ENCODE measurements at regions not wholly inside any gene's neighbourhood (a gene's known extent, or its start where the extent isn't known, plus 50 kb on each side); places are given as distances from the start of the nearest gene placed in this dataset.

DNA sequence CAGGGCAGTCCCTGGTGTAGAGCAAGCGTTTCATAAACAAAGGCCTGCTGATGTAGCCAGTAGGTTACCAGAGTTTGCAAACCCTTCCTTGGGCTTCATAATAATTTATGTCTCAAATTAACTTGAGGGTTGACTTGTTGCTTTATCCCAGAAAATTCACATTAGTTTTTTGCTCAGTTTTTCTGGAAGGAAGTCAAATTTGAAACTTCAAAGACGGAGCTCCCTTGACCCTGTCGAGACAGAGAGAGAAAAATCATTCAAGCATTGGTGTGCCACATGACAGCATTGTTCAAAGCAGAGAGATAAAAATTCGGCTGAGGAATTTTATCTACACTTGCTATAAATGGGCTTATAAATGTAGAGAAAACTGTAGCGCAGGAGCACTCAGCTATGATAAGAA, 627.7 kb downstream of the TNS3 start:
- DNase-seq (ENCODE audit: low read depth in 2 of 2), result peak in 1 of 2 donors; percentile 17
- no peak overlapping the region for H3K4me3 ChIP-seq (replicated peaks in 1 of 2; ENCODE audit: low read depth in 2 of 2, low read length in 2 of 2)
- TF ChIP-seq, protein P1, sequence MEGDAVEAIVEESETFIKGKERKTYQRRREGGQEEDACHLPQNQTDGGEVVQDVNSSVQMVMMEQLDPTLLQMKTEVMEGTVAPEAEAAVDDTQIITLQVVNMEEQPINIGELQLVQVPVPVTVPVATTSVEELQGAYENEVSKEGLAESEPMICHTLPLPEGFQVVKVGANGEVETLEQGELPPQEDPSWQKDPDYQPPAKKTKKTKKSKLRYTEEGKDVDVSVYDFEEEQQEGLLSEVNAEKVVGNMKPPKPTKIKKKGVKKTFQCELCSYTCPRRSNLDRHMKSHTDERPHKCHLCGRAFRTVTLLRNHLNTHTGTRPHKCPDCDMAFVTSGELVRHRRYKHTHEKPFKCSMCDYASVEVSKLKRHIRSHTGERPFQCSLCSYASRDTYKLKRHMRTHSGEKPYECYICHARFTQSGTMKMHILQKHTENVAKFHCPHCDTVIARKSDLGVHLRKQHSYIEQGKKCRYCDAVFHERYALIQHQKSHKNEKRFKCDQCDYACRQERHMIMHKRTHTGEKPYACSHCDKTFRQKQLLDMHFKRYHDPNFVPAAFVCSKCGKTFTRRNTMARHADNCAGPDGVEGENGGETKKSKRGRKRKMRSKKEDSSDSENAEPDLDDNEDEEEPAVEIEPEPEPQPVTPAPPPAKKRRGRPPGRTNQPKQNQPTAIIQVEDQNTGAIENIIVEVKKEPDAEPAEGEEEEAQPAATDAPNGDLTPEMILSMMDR (IDR thresholded peaks at IDR 0.05; ENCODE audit: low read depth, low read length), result no peak

DNA sequence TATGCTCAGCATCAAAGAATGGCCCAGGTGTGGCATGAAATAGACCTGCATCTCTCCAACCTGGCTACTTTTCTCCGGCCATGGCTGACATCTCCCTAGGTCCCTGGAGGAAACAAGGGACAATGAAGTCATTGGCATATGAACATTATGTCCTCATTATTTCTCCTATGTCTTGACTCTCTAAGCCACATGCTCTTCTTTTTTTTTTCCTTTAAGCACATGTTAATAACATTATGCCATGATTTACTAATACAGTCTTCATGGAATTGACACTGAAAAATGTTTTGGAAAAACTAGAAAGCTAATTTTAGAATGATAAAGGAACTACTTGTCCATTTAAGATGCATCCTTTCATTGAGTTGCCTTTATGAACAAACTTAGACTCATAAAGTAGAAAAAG, 628.9 kb downstream of the TNS3 start:
- TF ChIP-seq, protein P1 (IDR thresholded peaks at IDR 0.05; ENCODE audit: low read depth, low read length), result no peak
- no peak for DNase-seq (ENCODE audit: low read depth in 2 of 2)

DNA sequence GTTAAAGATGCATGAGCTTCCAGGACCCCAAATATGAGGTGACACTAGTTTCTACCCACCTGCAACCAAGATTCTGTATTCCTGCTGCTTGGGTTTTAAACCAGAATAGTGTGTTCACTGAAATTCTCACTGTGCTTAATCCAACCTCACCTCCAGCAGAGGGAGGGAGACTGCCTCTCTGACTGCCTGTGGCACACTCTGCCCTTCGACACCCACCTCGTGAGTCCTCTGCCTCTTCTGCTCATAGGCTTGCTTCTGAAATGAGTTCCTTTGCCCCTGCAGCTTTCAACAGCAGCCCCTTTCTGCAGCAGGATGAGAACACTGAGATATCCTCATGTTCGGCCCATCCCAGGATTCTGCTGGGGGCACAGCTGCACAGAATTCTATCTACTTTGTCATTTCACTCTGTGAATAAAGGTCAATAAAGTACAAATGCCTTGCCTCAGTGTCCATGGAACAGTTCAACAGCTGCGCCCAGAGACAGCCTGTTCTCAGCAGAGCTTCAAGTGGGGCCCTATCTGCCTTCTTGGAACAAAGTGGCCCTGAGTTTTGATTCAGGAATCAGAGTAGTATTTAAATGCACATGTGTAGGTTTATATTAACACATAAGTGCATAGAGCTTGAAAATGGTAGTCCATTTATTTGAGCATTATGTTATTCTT, 632.5 kb downstream of the TNS3 start:
- TF ChIP-seq, protein P1 (IDR thresholded peaks at IDR 0.05; ENCODE audit: low read depth, low read length), result no peak
- no peak overlapping the region for H3K4me3 ChIP-seq (replicated peaks in 1 of 2; ENCODE audit: low read depth in 2 of 2, low read length in 2 of 2)
- DNase-seq (ENCODE audit: low read depth in 2 of 2), result no peak

More for the DNA sequence above, 628.9 kb downstream of the TNS3 start:
- H3K4me3 ChIP-seq (replicated peaks in 1 of 2; ENCODE audit: low read depth in 2 of 2, low read length in 2 of 2), result no peak overlapping the region

DNA sequence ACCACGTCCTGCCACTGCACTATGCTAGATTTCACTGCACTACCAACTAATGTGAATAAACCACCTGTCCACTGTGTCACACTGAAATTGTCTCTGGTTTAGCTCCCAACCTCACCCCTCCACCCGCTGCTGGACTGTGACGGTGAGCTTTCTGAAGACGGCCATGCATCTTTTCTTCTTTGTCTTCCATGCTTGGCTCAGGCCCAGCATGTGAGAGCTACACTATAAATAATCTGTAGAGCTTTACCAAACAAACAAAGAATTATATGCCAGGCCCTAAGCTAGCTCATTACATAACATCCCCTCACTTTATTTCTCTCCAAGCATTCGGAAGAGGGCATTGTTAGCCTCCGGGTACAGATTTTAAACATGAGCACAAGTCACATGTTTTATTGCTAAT, 633.2 kb downstream of the TNS3 start:
- TF ChIP-seq, protein P1 (IDR thresholded peaks at IDR 0.05; ENCODE audit: low read depth, low read length), result no peak
- H3K4me3 ChIP-seq (replicated peaks in 1 of 2; ENCODE audit: low read depth in 2 of 2, low read length in 2 of 2), result no peak overlapping the region
- no peak for DNase-seq (ENCODE audit: low read depth in 2 of 2)

DNA sequence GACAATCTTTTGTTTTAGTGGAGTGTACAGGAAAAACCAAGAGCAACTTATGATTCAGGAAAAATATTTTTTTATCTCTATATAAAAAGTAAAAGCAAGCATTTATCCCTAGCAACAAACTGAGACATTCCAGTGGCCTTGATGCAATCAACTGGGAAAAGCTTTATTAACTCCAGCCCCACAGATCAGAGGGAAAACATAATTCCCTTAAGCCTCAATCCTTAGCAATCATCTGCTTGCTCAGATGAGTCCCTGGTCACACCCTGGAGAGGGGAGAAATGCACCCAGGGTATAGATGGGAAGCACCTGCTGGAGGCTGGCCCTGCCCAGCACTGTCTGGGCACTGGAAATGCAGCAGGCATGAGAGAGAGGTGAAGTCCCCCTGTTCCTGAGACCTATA, 636.6 kb downstream of the TNS3 start:
- H3K4me3 ChIP-seq (replicated peaks in 1 of 2; ENCODE audit: low read depth in 2 of 2, low read length in 2 of 2), result no peak overlapping the region
- TF ChIP-seq, protein P1 (IDR thresholded peaks at IDR 0.05; ENCODE audit: low read depth, low read length), result no peak
- no peak for DNase-seq (ENCODE audit: low read depth in 2 of 2)

DNA sequence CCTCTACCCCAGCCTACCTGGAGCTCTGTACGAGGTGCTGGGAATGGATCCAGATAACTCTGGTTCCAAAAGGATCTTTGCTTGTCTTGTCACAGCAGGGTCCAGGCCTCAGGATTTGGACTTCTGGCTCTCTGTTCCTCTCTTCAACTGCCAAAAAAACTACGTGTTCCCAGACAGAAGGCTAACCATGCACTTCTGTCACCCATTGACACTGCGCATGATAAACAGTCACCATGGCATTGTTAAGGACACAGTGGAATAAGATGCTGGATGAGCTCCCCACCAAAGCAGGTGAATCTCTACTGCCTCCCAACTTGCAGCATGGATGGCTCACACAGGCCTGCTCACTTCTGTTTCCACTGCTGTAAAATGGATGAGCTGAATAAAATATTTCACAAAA, 637.9 kb downstream of the TNS3 start:
- TF ChIP-seq, protein P1 (IDR thresholded peaks at IDR 0.05; ENCODE audit: low read depth, low read length), result no peak
- no peak overlapping the region for H3K4me3 ChIP-seq (replicated peaks in 1 of 2; ENCODE audit: low read depth in 2 of 2, low read length in 2 of 2)
- no peak for DNase-seq (ENCODE audit: low read depth in 2 of 2)

DNA sequence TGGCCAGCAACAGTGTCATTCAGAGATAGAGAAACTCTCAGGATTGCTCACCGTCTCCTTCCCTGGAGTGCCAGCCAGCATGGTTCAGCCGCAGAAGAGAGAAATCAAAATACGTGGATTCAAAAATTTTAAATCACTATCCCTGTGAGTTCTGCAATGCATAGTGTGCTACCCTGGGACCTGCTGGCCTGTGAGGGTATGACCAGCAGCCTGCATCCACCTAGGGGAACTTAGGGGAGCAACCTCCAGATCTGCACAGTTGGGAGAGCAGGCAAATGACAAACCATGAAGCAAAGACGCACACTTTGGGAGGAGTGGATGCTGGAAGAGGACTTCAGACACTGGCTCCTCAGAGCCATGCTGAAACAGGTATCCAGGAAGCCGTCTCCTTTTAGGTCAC, 639.3 kb downstream of the TNS3 start:
- DNase-seq (ENCODE audit: low read depth in 2 of 2), result no peak
- TF ChIP-seq, protein P1 (IDR thresholded peaks at IDR 0.05; ENCODE audit: low read depth, low read length), result no peak
- no peak overlapping the region for H3K4me3 ChIP-seq (replicated peaks in 1 of 2; ENCODE audit: low read depth in 2 of 2, low read length in 2 of 2)
